H1 (cell line): ENCODE measurements at regions not wholly inside any gene's neighbourhood (a gene's known extent, or its start where the extent isn't known, plus 50 kb on each side); places are given as distances from the start of the nearest gene placed in this dataset.

Source experiments
- CTCF ChIA-PET: fragments of 300-600 bp; sonication (Branson Sonifier 250); formaldehyde crosslinking; loops from one replicate; lab custom pipeline; 2021; ENCODE audit not compliant: partially characterized antibody; lab: Charles Lee
- POLR2A ChIA-PET: fragments of 300-600 bp; sonication (Branson Sonifier 250); formaldehyde crosslinking; loops from one replicate; lab custom pipeline; 2021; ENCODE audit warnings: inconsistent platforms; ENCODE audit not compliant: partially characterized antibody; lab: Charles Lee
- DNase-seq, 2 experiments: peaks; one replicate each; pipeline versions ENCODE4 v3.0.0 to v3.0.0-alpha.2; 2010 to 2022; ENCODE audit warnings: low spot score in 2 of 2, low read depth in 1 of 2, mixed read lengths in 1 of 2
- FAIRE-seq: peaks from 2 replicates; lab custom pipeline; 2011; peaks lifted over from hg19 to GRCh38; lab: Jason Lieb, UNC
- H2AFZ ChIP-seq: 2 replicates; pipeline ENCODE4 v1.8.1; 2012; ENCODE audit warnings: low read length, inconsistent platforms
- H2AK5ac ChIP-seq: 2 replicates; pipeline ENCODE4 v1.6.1; 2013; ENCODE audit warnings: low read depth, low read length
- H2BK120ac ChIP-seq: replicated peaks from 2 replicates; pipeline ENCODE3; 2013; ENCODE audit warnings: low read depth, low read length, inconsistent platforms
- H2BK12ac ChIP-seq: 2 replicates; pipeline ENCODE4 v1.6.1; 2013; ENCODE audit warnings: low read depth, low read length
- H2BK15ac ChIP-seq: 2 replicates; pipeline ENCODE4 v1.6.1; 2013; ENCODE audit warnings: low read length
- H2BK20ac ChIP-seq: 2 replicates; pipeline ENCODE4 v1.6.1; 2013; ENCODE audit warnings: low read length
- H2BK5ac ChIP-seq: 2 replicates; pipeline ENCODE4 v1.6.1; 2013; ENCODE audit warnings: low read depth, low read length
- H3K14ac ChIP-seq: 2 replicates; pipeline ENCODE4 v1.6.1; 2013; ENCODE audit warnings: inconsistent platforms; ENCODE audit not compliant: insufficient read length
- H3K18ac ChIP-seq: 2 replicates; pipeline ENCODE4 v1.6.1; 2013; ENCODE audit warnings: low read length; ENCODE audit errors: extremely low read depth
- H3K23ac ChIP-seq: 2 replicates; pipeline ENCODE4 v1.6.1; 2013; ENCODE audit warnings: inconsistent platforms; ENCODE audit not compliant: insufficient read length
- H3K23me2 ChIP-seq: 2 replicates; pipeline ENCODE4 v1.6.1; 2013; ENCODE audit warnings: low read depth, low read length
- H3K27ac ChIP-seq: 2 replicates; pipeline ENCODE4 v1.6.1; 2011; ENCODE audit warnings: low read depth, low read length, inconsistent platforms
- H3K27me3 ChIP-seq, 4 experiments: replicated peaks in 1 of 4; 1 replicate in 1 of 4; 2 replicates in 3 of 4; pipeline versions ENCODE4 v1.6.1 to v1.8.1; 2011 to 2013; ENCODE audit warnings: low read length in 3 of 4, mild to moderate bottlenecking in 3 of 4, inconsistent platforms in 2 of 4, mixed read lengths in 2 of 4, moderate library complexity in 1 of 4; ENCODE audit not compliant: control insufficient read depth in 3 of 4, insufficient read depth in 3 of 4; ENCODE audit errors: extremely low read depth in 1 of 4
- H3K36me3 ChIP-seq, 4 experiments: 2 replicates each; pipeline versions ENCODE4 v1.6.1 to v1.8.1; 2011 to 2013; ENCODE audit warnings: mild to moderate bottlenecking in 4 of 4, low read length in 3 of 4, moderate library complexity in 2 of 4, control low read depth in 1 of 4, inconsistent platforms in 1 of 4; ENCODE audit not compliant: insufficient read depth in 4 of 4, control insufficient read depth in 2 of 4
- H3K4ac ChIP-seq: replicated peaks from 2 replicates; pipeline ENCODE3; 2013; ENCODE audit warnings: low read length, low read depth, mixed read lengths, inconsistent platforms; ENCODE audit not compliant: insufficient read length
- H3K4me1 ChIP-seq, 4 experiments: replicated peaks in 1 of 4; 1 replicate in 1 of 4; 2 replicates in 3 of 4; pipeline versions ENCODE4 v1.6.1 to v1.8.1; 2011 to 2013; ENCODE audit warnings: low read length in 3 of 4, inconsistent platforms in 2 of 4, mixed read lengths in 1 of 4; ENCODE audit not compliant: insufficient read depth in 4 of 4, control insufficient read depth in 3 of 4
- H3K4me2 ChIP-seq, 2 experiments: 2 replicates each; pipeline versions ENCODE4 v1.6.1 to v1.8.1; 2011 to 2013; ENCODE audit warnings: low read depth in 2 of 2, low read length in 2 of 2, control low read depth in 1 of 2, inconsistent platforms in 1 of 2, mild to moderate bottlenecking in 1 of 2; ENCODE audit not compliant: insufficient read depth in 1 of 2
- H3K4me3 ChIP-seq, 4 experiments: fragments of 200-600, 300-600 bp in 1 of 4; sonication (generic), shearing (Covaris generic), sonication (Bioruptor Twin) in 1 of 4; 2 replicates each; pipeline versions ENCODE4 v1.5.1 to v1.8.1; 2011 to 2016; ENCODE audit warnings: low read length in 4 of 4, low read depth in 3 of 4, control low read depth in 2 of 4, inconsistent platforms in 2 of 4, mild to moderate bottlenecking in 2 of 4, mixed read lengths in 1 of 4, moderate library complexity in 1 of 4; ENCODE audit not compliant: insufficient read depth in 2 of 4; ENCODE audit errors: extremely low read depth in 1 of 4
- H3K56ac ChIP-seq: replicated peaks from 2 replicates; pipeline ENCODE3; 2013; ENCODE audit warnings: low read depth, mild to moderate bottlenecking, mixed read lengths, low read length, inconsistent platforms; ENCODE audit not compliant: insufficient read length
- H3K79me1 ChIP-seq: 2 replicates; pipeline ENCODE4 v1.6.1; 2013; ENCODE audit warnings: low read depth, low read length, control low read depth
- H3K79me2 ChIP-seq, 2 experiments: 2 replicates each; pipeline versions ENCODE4 v1.6.1 to v1.8.1; 2012 to 2013; ENCODE audit warnings: low read length in 2 of 2, mild to moderate bottlenecking in 2 of 2, inconsistent platforms in 1 of 2; ENCODE audit not compliant: insufficient read depth in 2 of 2, control insufficient read depth in 1 of 2
- H3K9ac ChIP-seq, 4 experiments: replicated peaks in 1 of 4; 1 replicate in 1 of 4; 2 replicates in 3 of 4; pipeline versions ENCODE4 v1.6.1 to v1.8.1; 2011 to 2013; ENCODE audit warnings: low read depth in 3 of 4, low read length in 3 of 4, control low read depth in 2 of 4, mild to moderate bottlenecking in 2 of 4, moderate library complexity in 2 of 4, inconsistent platforms in 1 of 4; ENCODE audit errors: extremely low read depth in 1 of 4
- H3K9me3 ChIP-seq, 2 experiments: 2 replicates each; pipeline versions ENCODE4 v1.6.1 to v1.8.1; 2012 to 2013; ENCODE audit warnings: mild to moderate bottlenecking in 2 of 2, moderate library complexity in 2 of 2, control low read depth in 1 of 2, inconsistent platforms in 1 of 2, low read depth in 1 of 2, low read length in 1 of 2, mixed read lengths in 1 of 2; ENCODE audit not compliant: insufficient read depth in 2 of 2
- H4K20me1 ChIP-seq, 2 experiments: replicated peaks in 1 of 2; 2 replicates each; pipeline versions ENCODE3 to v1.8.1; 2011 to 2013; ENCODE audit warnings: inconsistent platforms in 2 of 2, low read length in 2 of 2, mild to moderate bottlenecking in 1 of 2; ENCODE audit not compliant: insufficient read depth in 2 of 2, control insufficient read depth in 1 of 2
- H4K5ac ChIP-seq: 2 replicates; pipeline ENCODE4 v1.6.1; 2013; ENCODE audit warnings: low read length, low read depth, mixed read lengths, inconsistent platforms; ENCODE audit not compliant: insufficient read length
- H4K8ac ChIP-seq: 2 replicates; pipeline ENCODE4 v1.8.0; 2013; ENCODE audit warnings: mild to moderate bottlenecking, moderate library complexity, low read length, inconsistent platforms; ENCODE audit not compliant: insufficient read depth; ENCODE audit errors: extremely low read depth
- H4K91ac ChIP-seq: replicated peaks from 2 replicates; pipeline ENCODE3; 2013; ENCODE audit warnings: low read length, mixed read lengths, inconsistent platforms; ENCODE audit not compliant: insufficient read length
- ASH2L ChIP-seq: fragments of 200-600, 300-600 bp; sonication (generic); IDR thresholded peaks from one replicate; pipeline ENCODE4 v1.7.1; 2017; ENCODE audit warnings: low read length
- CTBP2 ChIP-seq: IDR thresholded peaks from 2 replicates; pipeline ENCODE4 v1.7.0; 2011; ENCODE audit warnings: borderline replicate concordance, mild to moderate bottlenecking, moderate library complexity, mixed read lengths, low read length; ENCODE audit not compliant: insufficient read depth, insufficient read length
- GABPA ChIP-seq: IDR thresholded peaks from 2 replicates; pipeline ENCODE4 v1.6.1; 2011; ENCODE audit warnings: mild to moderate bottlenecking, low read length, moderate library complexity, borderline replicate concordance; ENCODE audit not compliant: insufficient read depth
- HDAC2 ChIP-seq, 2 experiments: fragments of 300-600 bp in 1 of 2; sonication (generic) in 1 of 2; IDR thresholded peaks; 2 replicates each; pipeline ENCODE4 v1.6.1; 2011 to 2012; ENCODE audit warnings: low read depth in 2 of 2, low read length in 2 of 2, mild to moderate bottlenecking in 2 of 2, moderate library complexity in 2 of 2, borderline replicate concordance in 1 of 2, inconsistent platforms in 1 of 2
- HDAC6 ChIP-seq: IDR thresholded peaks from one replicate; pipeline ENCODE4 v1.7.1; 2012; ENCODE audit warnings: low read depth, mild to moderate bottlenecking, inconsistent platforms, low read length, moderate library complexity
- NANOG ChIP-seq: IDR thresholded peaks from 2 replicates; pipeline ENCODE4 v1.6.1; 2011; ENCODE audit warnings: low read length, low read depth, mild to moderate bottlenecking, inconsistent platforms; ENCODE audit not compliant: insufficient read depth, poor library complexity, severe bottlenecking
- RNF2 ChIP-seq: fragments of 200-900, 300-1000 bp; sonication (generic); IDR thresholded peaks from 2 replicates; pipeline ENCODE4 v1.7.1; 2016; ENCODE audit warnings: borderline replicate concordance, low read depth, mild to moderate bottlenecking, antibody characterized with exemption, low read length; ENCODE audit not compliant: poor library complexity, severe bottlenecking; ENCODE audit errors: missing control alignments
- SAP30 ChIP-seq: fragments of 300-600 bp; sonication (generic); IDR thresholded peaks from 2 replicates; pipeline ENCODE4 v1.7.1; 2012; ENCODE audit warnings: low read length, moderate library complexity, mild to moderate bottlenecking, inconsistent platforms; ENCODE audit not compliant: insufficient read depth, insufficient replicate concordance
- SP1 ChIP-seq: IDR thresholded peaks from 2 replicates; pipeline ENCODE4 v1.6.1; 2011; ENCODE audit warnings: low read depth, low read length
- TCF12 ChIP-seq: IDR thresholded peaks from 2 replicates; pipeline ENCODE4 v1.6.1; 2011; ENCODE audit warnings: low read depth, mild to moderate bottlenecking, low read length
- YY1 ChIP-seq: IDR thresholded peaks from 2 replicates; pipeline ENCODE4 v1.6.1; 2011; ENCODE audit warnings: low read depth, mild to moderate bottlenecking, low read length
- ZNF274 ChIP-seq: IDR thresholded peaks from 2 replicates; pipeline ENCODE4 v1.7.0; 2012; ENCODE audit warnings: low read length, borderline replicate concordance; ENCODE audit errors: extremely low read depth

GRCh38 chr14:86673523-86673969, 1143.6 kb downstream of the FLRT2 start:
- Histone ChIP-seq H4K20me1 (no peaks in the 10 kb centered on the region), H2BK20ac (no peak overlapping the region), H3K27me3 (no peaks in the 10 kb centered on the region), H2AFZ (peak overlapping the region; percentile 94), H2BK5ac (no peak overlapping the region), H3K4me1 (peaks cover 0 to 2% (median 0%) of the 10 kb centered on the region in 4 experiments; a peak in 1 of 7 replicates), H3K23ac (no peak overlapping the region), H3K4me3 (no peak overlapping the region), H3K14ac (no peak overlapping the region), H4K8ac (no peak overlapping the region), H2AK5ac (no peak overlapping the region), H3K18ac (no peak overlapping the region), H3K36me3 (no peaks in the 10 kb centered on the region), H3K23me2 (no peaks in the 10 kb centered on the region), H2BK120ac (no peak overlapping the region), H3K9me3 (no peaks in the 10 kb centered on the region), H4K5ac (no peak overlapping the region), H2BK15ac (no peak overlapping the region), H3K56ac (no peak overlapping the region), H3K79me2 (no peaks in the 10 kb centered on the region), H3K9ac (no peak overlapping the region), H3K79me1 (no peaks in the 10 kb centered on the region), H4K91ac (no peak overlapping the region), H3K4me2 (no peak overlapping the region), H2BK12ac (no peak overlapping the region), H3K4ac (no peak overlapping the region), H3K27ac (no peak overlapping the region)
- TF ChIP-seq GABPA = no peak
- no peak for TF ChIP-seq SAP30
- no peak for TF ChIP-seq HDAC2 (IDR thresholded peaks at IDR 0.05; ENCODE audit: borderline replicate concordance in 1 of 2, low read depth in 2 of 2, low read length in 2 of 2)
- TF ChIP-seq ZNF274 = no peak
- TF ChIP-seq SP1 = no peak
- TF ChIP-seq NANOG = no peak
- TF ChIP-seq ASH2L = no peak
- TF ChIP-seq CTBP2 = no peak
- no peak for TF ChIP-seq YY1
- TF ChIP-seq RNF2 = no peak
- TF ChIP-seq TCF12 = no peak
- no peak for TF ChIP-seq HDAC6
- POLR2A ChIA-PET = no interaction called here
- CTCF ChIA-PET = interaction anchor here (1.2 to 1.6 kb wide), 2 partner anchors 19 to 77 kb away, joined by 3 to 4 read pairs; no protein-coding TSS in a partner anchor
- FAIRE-seq = no peak
- DNase-seq = no peak
